ENCODE measurements at regions not wholly inside any gene's neighbourhood (a gene's known extent, or its start where the extent isn't known, plus 50 kb on each side); places are given as distances from the start of the nearest gene placed in this dataset.

DNA sequence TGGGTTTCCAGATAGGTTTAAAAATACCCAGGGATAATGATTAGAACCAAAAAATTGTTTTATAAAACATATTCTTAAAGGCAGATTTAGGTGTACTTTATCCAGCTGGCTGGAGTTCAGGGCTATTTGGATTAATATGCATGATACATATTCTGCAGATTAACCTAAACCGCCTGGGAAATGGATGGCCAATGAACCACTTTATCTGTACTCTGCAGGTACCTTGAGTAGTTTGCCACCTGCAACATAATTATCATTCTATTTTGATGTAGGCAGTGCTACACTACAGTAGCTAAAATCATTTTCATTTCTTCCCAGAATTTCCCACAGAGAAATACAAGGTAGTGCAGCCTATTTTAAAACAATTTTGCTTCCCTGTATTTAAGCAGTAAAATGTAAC lies 683.2 kb upstream of the GNPDA2 start:
- TF ChIP-seq, protein P1, sequence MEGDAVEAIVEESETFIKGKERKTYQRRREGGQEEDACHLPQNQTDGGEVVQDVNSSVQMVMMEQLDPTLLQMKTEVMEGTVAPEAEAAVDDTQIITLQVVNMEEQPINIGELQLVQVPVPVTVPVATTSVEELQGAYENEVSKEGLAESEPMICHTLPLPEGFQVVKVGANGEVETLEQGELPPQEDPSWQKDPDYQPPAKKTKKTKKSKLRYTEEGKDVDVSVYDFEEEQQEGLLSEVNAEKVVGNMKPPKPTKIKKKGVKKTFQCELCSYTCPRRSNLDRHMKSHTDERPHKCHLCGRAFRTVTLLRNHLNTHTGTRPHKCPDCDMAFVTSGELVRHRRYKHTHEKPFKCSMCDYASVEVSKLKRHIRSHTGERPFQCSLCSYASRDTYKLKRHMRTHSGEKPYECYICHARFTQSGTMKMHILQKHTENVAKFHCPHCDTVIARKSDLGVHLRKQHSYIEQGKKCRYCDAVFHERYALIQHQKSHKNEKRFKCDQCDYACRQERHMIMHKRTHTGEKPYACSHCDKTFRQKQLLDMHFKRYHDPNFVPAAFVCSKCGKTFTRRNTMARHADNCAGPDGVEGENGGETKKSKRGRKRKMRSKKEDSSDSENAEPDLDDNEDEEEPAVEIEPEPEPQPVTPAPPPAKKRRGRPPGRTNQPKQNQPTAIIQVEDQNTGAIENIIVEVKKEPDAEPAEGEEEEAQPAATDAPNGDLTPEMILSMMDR (IDR thresholded peaks at IDR 0.05) = no peak
- no peak for TF ChIP-seq POLR2A (IDR thresholded peaks at IDR 0.05)
